H9 (cell line): ENCODE measurements at regions not wholly inside any gene's neighbourhood (a gene's known extent, or its start where the extent isn't known, plus 50 kb on each side); places are given as distances from the start of the nearest gene placed in this dataset.

ENCODE experiments used
- DNase-seq: peaks from one replicate; pipeline ENCODE4 v3.0.0-alpha.2; 2017
- H2AFZ ChIP-seq: one replicate; pipeline ENCODE4 v1.6.1; 2013; ENCODE audit warnings: mild to moderate bottlenecking, low read length, control low read depth, moderate library complexity
- H2AK5ac ChIP-seq: 2 replicates; pipeline ENCODE4 v1.6.1; 2013; ENCODE audit warnings: low read length, control low read depth, mixed read lengths; ENCODE audit not compliant: insufficient read length
- H2BK120ac ChIP-seq: one replicate; pipeline ENCODE4 v1.6.1; 2013; ENCODE audit warnings: low read depth, mild to moderate bottlenecking, low read length, control low read depth, inconsistent platforms; ENCODE audit not compliant: poor library complexity, severe bottlenecking
- H2BK12ac ChIP-seq: 2 replicates; pipeline ENCODE4 v1.6.1; 2013; ENCODE audit warnings: low read length, control low read depth, mixed read lengths, low read depth; ENCODE audit not compliant: insufficient read length
- H2BK15ac ChIP-seq: 2 replicates; pipeline ENCODE4 v1.6.1; 2013; ENCODE audit warnings: low read depth, low read length, control low read depth
- H2BK20ac ChIP-seq: one replicate; pipeline ENCODE4 v1.6.1; 2013; ENCODE audit warnings: low read depth, mild to moderate bottlenecking, low read length, control low read depth, inconsistent platforms; ENCODE audit not compliant: poor library complexity, severe bottlenecking
- H2BK5ac ChIP-seq: 2 replicates; pipeline ENCODE4 v1.6.1; 2013; ENCODE audit warnings: low read length, control low read depth, mixed read lengths; ENCODE audit not compliant: insufficient read length
- H3K14ac ChIP-seq: 2 replicates; pipeline ENCODE4 v1.6.1; 2013; ENCODE audit warnings: low read length, control low read depth; ENCODE audit not compliant: insufficient read depth
- H3K18ac ChIP-seq: 2 replicates; pipeline ENCODE4 v1.6.1; 2013; ENCODE audit warnings: low read depth, mild to moderate bottlenecking, mixed read lengths, low read length, control low read depth; ENCODE audit not compliant: insufficient read length
- H3K23ac ChIP-seq: 2 replicates; pipeline ENCODE4 v1.6.1; 2013; ENCODE audit warnings: low read length, control low read depth, mixed read lengths, low read depth; ENCODE audit not compliant: insufficient read length
- H3K23me2 ChIP-seq: 2 replicates; pipeline ENCODE4 v1.6.1; 2013; ENCODE audit warnings: low read depth, mild to moderate bottlenecking, mixed read lengths, low read length, control low read depth; ENCODE audit not compliant: insufficient read length, poor library complexity, severe bottlenecking
- H3K27ac ChIP-seq: 2 replicates; pipeline ENCODE4 v1.5.1; 2013; ENCODE audit warnings: low read length, control low read depth, mixed read lengths, low read depth; ENCODE audit not compliant: insufficient read length
- H3K27me3 ChIP-seq: 2 replicates; pipeline ENCODE4 v1.6.1; 2013; ENCODE audit warnings: low read length, control low read depth, inconsistent platforms; ENCODE audit not compliant: insufficient read depth
- H3K4ac ChIP-seq: 2 replicates; pipeline ENCODE4 v1.6.1; 2013; ENCODE audit warnings: low read depth, mild to moderate bottlenecking, control low read depth, inconsistent platforms, low read length, moderate library complexity
- H3K4me1 ChIP-seq: 2 replicates; pipeline ENCODE4 v1.6.1; 2013; ENCODE audit warnings: low read length, control low read depth, inconsistent platforms; ENCODE audit not compliant: insufficient read depth
- H3K4me2 ChIP-seq: 2 replicates; pipeline ENCODE4 v1.6.1; 2013; ENCODE audit warnings: low read length, control low read depth, mixed read lengths; ENCODE audit not compliant: insufficient read length, insufficient read depth
- H3K56ac ChIP-seq: 2 replicates; pipeline ENCODE4 v1.6.1; 2013; ENCODE audit warnings: low read depth, mild to moderate bottlenecking, mixed read lengths, low read length, control low read depth; ENCODE audit not compliant: insufficient read length
- H3K79me1 ChIP-seq: 2 replicates; pipeline ENCODE4 v1.6.1; 2013; ENCODE audit warnings: low read depth, mild to moderate bottlenecking, moderate library complexity, low read length, control low read depth, inconsistent platforms; ENCODE audit not compliant: insufficient read depth, poor library complexity, severe bottlenecking
- H3K79me2 ChIP-seq: 2 replicates; pipeline ENCODE4 v1.6.1; 2013; ENCODE audit warnings: low read length, control low read depth, inconsistent platforms; ENCODE audit not compliant: insufficient read depth
- H3K9ac ChIP-seq: 2 replicates; pipeline ENCODE4 v1.6.1; 2013; ENCODE audit warnings: low read length, control low read depth, mixed read lengths; ENCODE audit not compliant: insufficient read length; ENCODE audit errors: extremely low read depth
- H3K9me3 ChIP-seq: one replicate; pipeline ENCODE4 v1.6.1; 2013; ENCODE audit warnings: low read depth, low read length, inconsistent platforms; ENCODE audit not compliant: control insufficient read depth
- H3T11ph ChIP-seq: one replicate; pipeline ENCODE4 v1.6.1; 2013; ENCODE audit warnings: mild to moderate bottlenecking, low read length, control low read depth, inconsistent platforms
- H4K20me1 ChIP-seq: one replicate; pipeline ENCODE4 v1.6.1; 2013; ENCODE audit not compliant: control insufficient read depth, insufficient read length, insufficient read depth
- H4K5ac ChIP-seq: 2 replicates; pipeline ENCODE4 v1.6.1; 2013; ENCODE audit warnings: low read depth, mild to moderate bottlenecking, mixed read lengths, low read length, control low read depth; ENCODE audit not compliant: insufficient read length
- H4K8ac ChIP-seq: replicated peaks from 2 replicates; pipeline ENCODE4 v1.6.1; 2013; ENCODE audit warnings: low read length, control low read depth, mixed read lengths, low read depth; ENCODE audit not compliant: insufficient read length
- H4K91ac ChIP-seq: 2 replicates; pipeline ENCODE4 v1.6.1; 2013; ENCODE audit warnings: low read depth, mild to moderate bottlenecking, moderate library complexity, mixed read lengths, low read length, control low read depth; ENCODE audit not compliant: insufficient read length
- H3K27ac Mint-ChIP-seq, 3 experiments: 2 replicates in 2 of 3; 3 replicates in 1 of 3; pipeline ENCODE4 v1.8.0; 2020 to 2021; ENCODE audit warnings: mixed read lengths in 3 of 3, mild to moderate bottlenecking in 1 of 3, moderate library complexity in 1 of 3
- H3K27me3 Mint-ChIP-seq: 2 replicates; pipeline ENCODE4 v1.8.0; 2021; ENCODE audit warnings: low read depth, mild to moderate bottlenecking, moderate library complexity, mixed read lengths
- H3K36me3 Mint-ChIP-seq, 3 experiments: 2 replicates in 2 of 3; 3 replicates in 1 of 3; pipeline ENCODE4 v1.8.0; 2020 to 2021; ENCODE audit warnings: low read depth in 3 of 3, mixed read lengths in 3 of 3; ENCODE audit not compliant: insufficient read depth in 1 of 3
- H3K4me1 Mint-ChIP-seq, 2 experiments: 2 replicates each; pipeline ENCODE4 v1.8.0; 2020; ENCODE audit warnings: mixed read lengths in 2 of 2
- H3K4me3 Mint-ChIP-seq, 2 experiments: 2 replicates in 1 of 2; 3 replicates in 1 of 2; pipeline ENCODE4 v1.8.0; 2020 to 2021; ENCODE audit warnings: mild to moderate bottlenecking in 2 of 2, mixed read lengths in 2 of 2, moderate library complexity in 1 of 2
- H3K9me3 Mint-ChIP-seq, 2 experiments: 2 replicates in 1 of 2; 3 replicates in 1 of 2; pipeline ENCODE4 v1.8.0; 2020; ENCODE audit warnings: mild to moderate bottlenecking in 2 of 2, mixed read lengths in 2 of 2, moderate library complexity in 1 of 2
- WGBS: extraction: QIAGEN DNeasy Blood & Tissue Kit; methylation state at CpG from one replicate; pipeline ENCODE4 v1.1.7; 2013; ENCODE audit warnings: missing lambda C conversion rate, low lambda C conversion rate, mixed read lengths; ENCODE audit not compliant: insufficient read length; ENCODE audit errors: extremely low coverage; 5-methylcytosine and 5-hydroxymethylcytosine counted together
- TF ChIP-seq, protein P1 (sequence below): fragments of 200-600 bp; sonication (generic); conservative IDR thresholded peaks from 3 replicates; pipeline ENCODE4 v1.8.0; 2021; ENCODE audit warnings: antibody characterized with exemption, mild to moderate bottlenecking

DNA sequence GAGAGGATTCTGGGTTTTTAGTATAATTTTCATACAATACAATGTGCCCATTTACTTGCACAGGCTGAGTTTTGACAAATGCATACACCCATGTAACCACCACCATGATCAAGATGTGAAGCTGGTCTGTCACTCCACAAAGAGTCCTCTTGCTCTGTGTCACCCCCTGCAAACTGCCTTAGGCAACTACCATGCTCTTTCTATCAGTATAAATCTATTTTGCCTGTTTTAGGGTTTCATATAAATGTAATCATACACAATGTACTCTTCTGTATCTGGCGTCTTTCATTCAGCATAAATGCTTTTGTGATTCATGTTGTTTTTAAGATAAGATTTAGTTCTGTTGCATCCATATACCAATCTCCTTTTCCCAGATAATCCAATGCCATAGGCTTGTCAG, 181.9 kb upstream of the KCNG1 start:
- no peak overlapping the region for H3K23ac ChIP-seq
- H4K91ac ChIP-seq, result no peak overlapping the region
- H3K79me2 ChIP-seq, result no peaks in the 10 kb centered on the region
- no peak overlapping the region for H2AK5ac ChIP-seq
- H2BK120ac ChIP-seq, result no peak overlapping the region
- H3K9me3 Mint-ChIP-seq, result no peaks in the 10 kb centered on the region; a peak in 1 of 5 replicates
- H3K9me3 ChIP-seq, result no peaks in the 10 kb centered on the region
- WGBS, result no CpG with 5 or more reads among the region's 1 CpG
- H3K27me3 Mint-ChIP-seq, result peaks cover 32% of the 10 kb centered on the region
- H3K36me3 Mint-ChIP-seq, result no peaks in the 10 kb centered on the region
- H3K4me1 ChIP-seq, result no peaks in the 10 kb centered on the region
- no peak overlapping the region for H4K5ac ChIP-seq
- no peaks in the 10 kb centered on the region for H3K27me3 ChIP-seq
- H3K23me2 ChIP-seq, result no peaks in the 10 kb centered on the region
- no peak overlapping the region for H3K27ac Mint-ChIP-seq
- H2BK5ac ChIP-seq, result no peak overlapping the region
- no peaks in the 10 kb centered on the region for H3K79me1 ChIP-seq
- no peak for DNase-seq
- no peak overlapping the region for H3K14ac ChIP-seq
- no peak overlapping the region for H3K9ac ChIP-seq
- H3K4me1 Mint-ChIP-seq, result peaks cover 2 to 5% of the 10 kb centered on the region in 2 experiments; a peak in 2 of 4 replicates
- no peak overlapping the region for H3K4me2 ChIP-seq
- no peak overlapping the region for H3K27ac ChIP-seq
- H3K4ac ChIP-seq, result no peak overlapping the region
- H2BK20ac ChIP-seq, result no peak overlapping the region
- H2AFZ ChIP-seq, result no peak overlapping the region
- H3K4me3 Mint-ChIP-seq, result no peak overlapping the region
- no peak overlapping the region for H2BK15ac ChIP-seq
- no peak overlapping the region for H4K8ac ChIP-seq
- TF ChIP-seq, protein P1, sequence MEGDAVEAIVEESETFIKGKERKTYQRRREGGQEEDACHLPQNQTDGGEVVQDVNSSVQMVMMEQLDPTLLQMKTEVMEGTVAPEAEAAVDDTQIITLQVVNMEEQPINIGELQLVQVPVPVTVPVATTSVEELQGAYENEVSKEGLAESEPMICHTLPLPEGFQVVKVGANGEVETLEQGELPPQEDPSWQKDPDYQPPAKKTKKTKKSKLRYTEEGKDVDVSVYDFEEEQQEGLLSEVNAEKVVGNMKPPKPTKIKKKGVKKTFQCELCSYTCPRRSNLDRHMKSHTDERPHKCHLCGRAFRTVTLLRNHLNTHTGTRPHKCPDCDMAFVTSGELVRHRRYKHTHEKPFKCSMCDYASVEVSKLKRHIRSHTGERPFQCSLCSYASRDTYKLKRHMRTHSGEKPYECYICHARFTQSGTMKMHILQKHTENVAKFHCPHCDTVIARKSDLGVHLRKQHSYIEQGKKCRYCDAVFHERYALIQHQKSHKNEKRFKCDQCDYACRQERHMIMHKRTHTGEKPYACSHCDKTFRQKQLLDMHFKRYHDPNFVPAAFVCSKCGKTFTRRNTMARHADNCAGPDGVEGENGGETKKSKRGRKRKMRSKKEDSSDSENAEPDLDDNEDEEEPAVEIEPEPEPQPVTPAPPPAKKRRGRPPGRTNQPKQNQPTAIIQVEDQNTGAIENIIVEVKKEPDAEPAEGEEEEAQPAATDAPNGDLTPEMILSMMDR, result no peak
- no peak overlapping the region for H3K56ac ChIP-seq
- no peak overlapping the region for H3T11ph ChIP-seq
- H3K18ac ChIP-seq, result no peak overlapping the region
- no peaks in the 10 kb centered on the region for H4K20me1 ChIP-seq
- H2BK12ac ChIP-seq, result no peak overlapping the region
